ENCODE measurements at regions not wholly inside any gene's neighbourhood (a gene's known extent, or its start where the extent isn't known, plus 50 kb on each side); places are given as distances from the start of the nearest gene placed in this dataset.
"Not testable (repeated sequence)": the region's sequence is repeated elsewhere in the genome, so short reads cannot be mapped to it uniquely, and the experiment has no call there.

DNA sequence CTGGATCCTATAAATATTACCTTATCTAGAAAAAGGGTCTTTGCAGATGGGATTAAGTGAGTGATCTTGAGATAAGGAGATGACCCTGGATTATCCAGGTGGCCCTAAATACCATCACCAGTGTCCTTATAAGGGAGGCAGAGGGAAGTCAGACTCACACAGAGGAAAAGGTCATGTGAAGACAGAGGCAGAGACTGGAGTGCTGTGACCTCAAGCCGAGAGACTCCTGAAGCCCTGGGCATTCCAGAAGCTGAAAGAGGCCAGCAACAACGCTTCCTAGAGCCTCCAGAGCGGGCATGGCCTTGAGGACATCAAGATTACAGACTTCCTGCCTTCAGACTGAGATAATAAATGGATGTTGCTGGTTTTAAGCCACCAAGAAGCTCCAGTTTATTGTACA, 118.8 kb downstream of the ATPSCKMT start:
- no peak for DNase-seq (ENCODE audit: low spot score)
- no peak for FAIRE-seq

DNA sequence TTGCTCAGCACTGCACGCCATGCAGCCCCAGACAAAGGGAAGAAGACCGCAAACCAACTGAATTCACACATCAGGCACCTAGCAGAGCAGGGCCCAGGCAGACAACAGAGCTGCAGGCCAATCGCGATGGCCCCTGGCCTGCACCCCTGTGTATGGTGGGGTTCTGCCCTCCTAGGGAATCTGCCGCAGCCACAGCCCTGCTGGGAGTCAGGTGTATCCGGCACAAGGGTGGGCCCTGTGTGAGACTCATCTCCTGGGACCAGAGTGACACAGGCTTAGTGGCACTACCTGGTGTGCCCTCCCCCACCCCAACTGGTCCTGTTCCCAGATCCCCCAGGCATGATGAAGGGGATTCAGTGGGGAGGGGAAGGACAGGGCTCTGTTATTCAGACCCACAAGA, 122.8 kb downstream of the ATPSCKMT start:
- FAIRE-seq (no peak), DNase-seq (ENCODE audit: low spot score) (no peak)

DNA sequence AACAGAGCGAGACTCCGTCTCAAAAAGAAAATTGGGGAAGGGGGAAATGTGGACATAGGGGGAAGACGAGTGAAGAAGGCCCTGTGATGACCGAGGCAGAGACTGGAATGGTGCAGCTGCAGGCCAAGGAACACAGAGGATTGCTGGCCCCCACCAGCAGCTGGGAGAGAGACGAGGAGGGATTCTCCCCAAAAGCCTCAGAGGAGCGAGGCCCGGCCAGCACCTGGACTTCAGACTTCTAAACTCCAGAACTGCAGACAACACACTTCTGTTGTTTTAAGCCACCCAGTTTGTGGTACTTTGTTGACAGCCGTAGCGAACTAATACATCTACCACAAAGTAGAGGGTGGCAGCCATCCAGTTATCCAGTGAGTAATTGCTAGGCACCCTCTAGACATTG, 124.6 kb downstream of the ATPSCKMT start:
- no peak for DNase-seq (ENCODE audit: low spot score)
- FAIRE-seq: no peak

DNA sequence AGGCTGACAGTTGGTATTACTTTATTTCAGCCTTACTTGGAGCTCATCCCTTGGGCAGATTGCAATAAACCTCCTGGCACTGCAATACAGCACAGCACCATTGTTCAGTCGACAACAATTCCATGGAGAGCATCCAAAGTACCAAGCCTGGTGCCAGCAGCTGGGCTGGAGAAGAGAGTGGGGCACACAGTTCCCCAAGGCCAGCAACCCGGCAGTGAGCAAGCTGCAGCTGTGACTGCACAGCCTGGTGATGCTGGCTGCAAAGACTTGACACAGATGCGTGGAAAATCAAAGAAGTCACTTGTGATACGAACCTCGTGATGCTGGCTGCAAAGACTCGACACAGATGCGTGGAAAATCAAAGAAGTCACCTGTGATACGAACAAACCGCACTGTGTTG, 125.4 kb downstream of the ATPSCKMT start:
- no peak for FAIRE-seq
- DNase-seq (ENCODE audit: low spot score): no peak

DNA sequence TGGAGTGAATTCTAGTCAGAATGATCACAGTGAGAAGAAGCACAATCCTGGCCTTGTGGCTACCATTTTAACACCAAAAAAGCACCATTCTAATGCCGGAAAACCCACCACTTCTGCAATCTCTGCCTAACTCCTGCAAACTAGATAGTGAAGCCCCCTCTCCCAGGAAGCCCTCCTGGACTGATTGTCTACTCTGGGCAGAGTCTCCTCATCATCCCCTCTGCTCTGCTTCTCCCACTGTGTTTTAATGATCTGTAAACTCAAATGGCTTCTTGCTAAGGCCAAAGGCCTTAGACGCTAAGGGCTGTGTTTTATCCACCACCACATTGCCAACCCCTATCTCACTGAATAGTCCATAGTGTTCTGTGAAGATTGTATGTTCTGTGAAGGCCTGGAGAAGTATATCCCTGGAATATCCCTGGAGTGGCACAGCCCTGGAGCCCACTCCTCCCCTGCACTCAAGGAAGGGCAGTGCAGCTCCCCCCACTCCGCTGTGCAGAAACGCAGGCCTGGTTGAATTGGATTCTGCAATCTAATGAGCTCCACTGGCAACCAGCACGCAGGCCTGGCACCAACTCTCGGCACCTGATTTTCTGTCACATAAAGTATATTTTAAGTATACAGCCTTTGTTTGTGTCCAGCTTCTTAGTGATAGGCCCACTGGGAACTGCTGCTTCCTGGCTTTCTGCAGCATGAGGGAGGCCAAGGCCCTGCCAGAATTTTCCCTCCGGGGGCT, 126.3 kb downstream of the ATPSCKMT start:
- FAIRE-seq: no peak
- DNase-seq (ENCODE audit: low spot score): no peak

DNA sequence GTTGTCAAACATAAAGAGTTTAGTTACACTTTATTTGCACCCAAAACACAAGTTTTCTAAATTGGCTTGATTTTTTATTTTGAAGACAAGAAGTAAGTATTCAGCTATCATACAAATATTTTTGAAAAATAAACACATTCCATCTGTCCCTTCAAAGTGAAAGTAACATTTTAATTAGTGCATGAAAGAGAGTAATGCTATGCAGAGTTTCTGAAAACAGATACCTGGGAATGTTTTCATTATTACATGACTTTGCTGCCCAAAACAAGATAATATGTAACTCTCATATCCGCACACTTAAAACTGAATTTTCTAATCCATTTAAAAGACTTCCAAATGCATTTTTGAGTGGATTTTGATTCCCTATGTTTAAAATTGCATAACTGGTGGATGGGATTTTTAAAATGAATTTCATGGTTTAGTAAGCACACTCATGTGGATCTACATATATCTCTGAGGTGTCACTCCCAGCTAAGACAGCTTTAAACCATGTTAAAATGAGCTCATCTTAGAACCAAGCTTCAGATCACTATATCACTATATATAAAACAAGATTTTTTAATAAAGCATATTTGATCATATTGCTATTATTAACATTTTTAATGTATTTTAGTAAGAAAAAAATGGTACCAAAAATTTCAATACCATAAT, 127.5 kb downstream of the ATPSCKMT start:
- FAIRE-seq (peak; percentile 70), DNase-seq (ENCODE audit: low spot score) (no peak)

DNA sequence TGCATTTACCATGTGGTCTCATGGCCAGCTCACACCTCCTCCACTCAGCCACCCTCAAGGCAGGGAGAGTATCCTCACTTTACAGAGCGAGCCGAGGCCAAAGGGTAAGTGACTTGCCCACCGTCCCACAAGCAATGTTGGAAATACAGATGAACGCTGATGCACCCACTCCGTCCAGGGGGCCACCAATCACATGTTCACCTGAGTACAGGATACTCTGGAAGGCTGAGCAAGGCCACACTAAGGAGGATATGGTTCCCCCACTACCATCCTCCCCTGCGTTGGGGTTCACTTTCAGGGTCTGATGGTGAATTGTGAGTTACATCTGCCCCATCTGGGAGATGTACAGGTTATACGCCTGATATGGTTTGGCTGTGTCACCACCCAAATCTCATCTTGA, 128.8 kb downstream of the ATPSCKMT start:
- FAIRE-seq: no peak
- DNase-seq (ENCODE audit: low spot score): no peak

DNA sequence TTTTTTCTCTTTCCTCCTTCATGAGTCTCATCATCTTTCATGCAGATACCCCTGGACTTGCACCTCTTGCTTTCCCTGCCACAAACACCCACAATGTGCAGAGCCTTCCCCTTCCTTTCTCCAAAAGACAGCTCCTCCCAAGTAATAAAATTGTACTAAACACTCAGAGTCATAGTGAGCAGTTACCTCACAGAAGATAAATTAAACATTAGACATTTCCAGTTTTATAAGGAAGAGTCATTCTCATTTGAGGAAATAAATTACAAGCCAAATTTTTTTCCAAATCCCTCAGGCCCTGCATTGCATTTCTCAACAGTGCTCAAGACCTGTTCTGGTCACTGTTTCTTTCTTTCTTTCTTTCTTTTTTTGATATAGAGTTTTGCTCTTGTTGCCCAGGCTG, 131.5 kb downstream of the ATPSCKMT start:
- no peak for DNase-seq (ENCODE audit: low spot score)
- no peak for FAIRE-seq

DNA sequence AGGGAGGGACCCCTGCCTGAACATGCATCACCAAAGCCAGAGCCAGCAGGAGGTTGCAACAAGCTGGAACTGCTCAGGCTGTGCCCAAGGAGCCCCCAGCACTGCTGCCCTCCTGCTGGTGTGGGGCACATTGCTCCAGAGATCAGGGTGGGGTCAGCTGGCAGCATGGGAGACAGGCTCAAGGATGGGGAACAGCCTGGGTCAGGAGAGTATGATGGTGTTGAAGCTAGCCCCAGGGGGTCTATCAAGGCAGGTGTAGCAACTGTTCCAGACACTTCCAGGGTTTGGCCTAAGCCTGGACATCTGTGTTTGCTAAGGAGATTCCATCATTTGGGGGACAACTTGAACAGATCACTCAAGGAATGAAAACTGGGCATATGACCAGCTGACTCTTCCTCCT, 133.1 kb downstream of the ATPSCKMT start:
- FAIRE-seq: no peak
- DNase-seq (ENCODE audit: low spot score): no peak

DNA sequence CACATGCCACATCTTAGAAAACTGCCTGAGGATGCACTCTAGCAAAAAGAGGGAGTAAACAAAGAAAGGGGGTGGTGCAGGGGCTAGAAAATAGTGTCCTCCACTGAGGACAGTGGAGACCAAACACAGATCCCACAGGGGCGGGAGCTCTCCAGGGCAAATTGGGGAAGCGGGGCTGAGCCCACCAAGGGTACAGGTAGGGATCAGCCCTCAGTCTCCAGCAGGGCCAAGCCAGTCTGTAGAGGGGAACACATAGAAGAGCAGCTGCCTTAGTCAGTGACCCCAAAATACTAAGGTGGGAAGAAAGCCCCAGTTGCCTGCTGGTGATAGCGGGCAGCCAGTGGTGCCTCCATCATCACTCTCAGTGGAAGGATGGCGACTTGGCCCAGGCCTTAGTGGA, 134.0 kb downstream of the ATPSCKMT start:
- DNase-seq (ENCODE audit: low spot score) (no peak), FAIRE-seq (no peak)

DNA sequence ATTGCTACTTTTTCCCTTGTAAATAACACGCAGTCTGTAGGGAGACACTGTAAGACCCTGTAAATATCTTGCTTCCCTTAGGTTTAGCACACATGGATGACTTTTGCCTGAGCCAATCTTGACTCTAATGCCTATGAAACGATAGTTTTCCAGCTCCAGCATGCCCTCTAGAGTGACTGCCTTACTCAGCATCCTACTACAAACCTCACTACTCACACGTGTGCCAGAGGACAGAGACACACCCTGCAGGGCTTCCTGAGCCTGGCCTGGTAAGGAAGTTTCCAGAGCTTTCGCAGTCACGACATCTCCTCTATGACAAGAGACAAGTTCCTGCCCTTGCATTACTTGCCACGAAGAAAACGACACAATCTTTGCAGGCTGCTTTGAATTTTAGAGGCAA, 138.1 kb downstream of the ATPSCKMT start:
- DNase-seq (ENCODE audit: low spot score): peak; percentile 74

DNA sequence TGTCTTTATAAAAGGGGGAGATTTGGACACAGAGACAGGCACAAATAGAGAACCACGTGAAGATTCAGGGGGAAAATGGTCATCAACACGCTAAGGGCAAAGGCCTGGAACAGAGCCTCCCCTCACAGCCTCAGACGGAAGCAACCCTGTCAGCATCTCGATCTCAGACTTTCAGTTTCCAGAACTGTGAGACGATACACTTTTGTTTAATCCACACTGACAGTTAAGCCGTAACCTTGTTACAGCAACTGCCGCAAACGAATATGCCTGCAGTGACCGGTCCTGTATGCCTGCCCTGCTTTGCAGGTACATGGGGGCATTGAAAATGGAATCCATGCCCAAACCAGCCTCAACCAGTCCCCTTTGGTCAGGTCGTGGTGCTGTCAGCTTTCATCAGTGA, 139.5 kb downstream of the ATPSCKMT start:
- FAIRE-seq: no peak

More for the DNA sequence above, 138.1 kb downstream of the ATPSCKMT start:
- peak; percentile 25 for FAIRE-seq

DNA sequence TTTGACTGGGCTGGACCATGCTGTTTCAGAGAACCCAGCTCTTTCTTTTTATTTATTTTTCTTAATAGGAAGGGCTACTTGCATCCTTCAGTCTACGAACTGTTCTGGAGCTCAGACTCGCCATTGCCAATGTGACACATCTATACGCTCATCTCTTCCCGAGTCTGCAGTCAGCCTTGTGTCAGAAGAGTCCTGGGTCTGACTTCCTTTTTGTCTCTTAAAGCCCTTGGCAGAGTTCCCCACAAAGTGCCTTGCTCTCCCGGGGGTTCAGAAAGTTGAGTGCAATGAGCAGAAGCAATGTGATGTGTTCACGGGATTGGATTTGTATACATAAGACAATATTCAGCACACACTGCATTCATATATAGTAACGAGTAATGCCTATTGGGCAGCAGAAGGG, 140.4 kb downstream of the ATPSCKMT start:
- DNase-seq (ENCODE audit: low spot score) (no peak), FAIRE-seq (no peak)

More for the DNA sequence above, 139.5 kb downstream of the ATPSCKMT start:
- DNase-seq (ENCODE audit: low spot score): no peak

DNA sequence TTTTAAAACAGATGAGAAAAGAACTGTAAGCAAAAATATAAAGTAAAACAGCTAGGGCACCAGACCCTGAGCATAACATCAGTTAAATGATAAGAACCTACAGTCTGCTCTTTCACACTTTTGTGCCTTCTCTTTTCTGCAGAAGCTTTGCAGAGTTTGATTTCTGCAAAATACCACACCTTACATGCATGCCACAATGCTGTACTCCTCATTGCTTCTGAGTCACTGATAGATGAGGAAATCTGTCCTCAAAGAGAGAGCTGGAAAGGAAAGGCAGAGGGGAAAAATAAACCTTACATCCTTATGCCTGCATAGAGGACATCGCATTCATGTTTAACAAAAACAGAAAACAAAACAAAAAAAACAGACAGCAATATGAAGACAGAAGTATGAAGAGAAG, 142.9 kb downstream of the ATPSCKMT start:
- FAIRE-seq: no peak
- no peak for DNase-seq (ENCODE audit: low spot score)

DNA sequence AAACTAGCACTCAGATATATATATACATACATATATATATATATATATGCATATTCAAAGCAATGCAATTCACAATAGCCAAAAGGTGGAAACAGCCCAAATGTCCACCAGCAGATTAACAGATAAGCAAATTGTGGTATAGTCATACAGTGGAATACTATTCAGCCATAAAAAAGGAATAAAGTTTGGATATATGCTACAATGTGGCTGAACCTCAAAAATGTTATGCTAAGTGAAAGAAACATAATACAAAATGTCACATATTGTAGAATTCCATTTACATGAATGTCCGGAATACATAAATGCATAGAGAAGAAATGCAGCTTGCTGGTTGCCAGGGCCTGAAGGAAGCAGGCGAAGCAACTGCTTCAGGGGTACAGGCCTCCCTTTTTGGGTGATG, 143.4 kb downstream of the ATPSCKMT start:
- FAIRE-seq (no peak), DNase-seq (ENCODE audit: low spot score) (no peak)

DNA sequence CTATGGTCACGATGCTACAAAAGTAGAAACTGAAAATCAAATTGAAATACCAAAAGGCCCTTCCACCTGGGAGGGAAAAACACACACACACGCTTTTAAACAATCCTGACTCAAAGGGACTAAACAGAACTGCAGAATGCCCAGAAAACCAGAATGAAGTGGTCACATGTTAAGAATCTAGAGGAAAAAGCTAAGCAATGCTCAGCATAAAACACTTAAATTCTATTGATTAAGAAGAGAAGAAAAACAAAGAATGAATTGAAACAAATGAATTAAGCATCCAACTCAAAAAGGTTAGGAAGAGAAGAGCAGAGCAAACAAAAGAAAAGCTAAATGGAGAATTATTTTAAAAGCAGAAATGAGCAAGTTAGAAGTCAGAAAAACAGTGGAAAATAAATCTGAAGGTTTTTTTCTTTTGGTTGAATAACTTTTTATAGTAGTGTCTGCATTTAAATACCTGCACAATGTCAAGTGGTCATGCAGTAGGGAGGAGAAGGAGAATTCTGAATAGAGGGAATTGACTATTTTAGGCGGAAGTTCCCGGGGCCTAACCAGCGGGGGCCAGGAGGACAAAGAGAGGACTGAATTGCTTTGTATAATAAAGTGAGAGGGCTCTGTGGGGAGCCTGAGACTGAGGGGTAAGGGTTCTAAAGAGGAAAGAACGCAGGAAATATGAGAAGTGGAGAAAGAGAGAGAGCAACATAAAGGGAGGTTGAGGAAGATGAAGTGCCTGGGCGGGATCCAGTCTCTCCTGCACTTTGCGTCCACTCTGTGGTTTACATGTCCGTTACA, 146.8 kb downstream of the ATPSCKMT start:
- FAIRE-seq (no peak), DNase-seq (ENCODE audit: low spot score) (no peak)

DNA sequence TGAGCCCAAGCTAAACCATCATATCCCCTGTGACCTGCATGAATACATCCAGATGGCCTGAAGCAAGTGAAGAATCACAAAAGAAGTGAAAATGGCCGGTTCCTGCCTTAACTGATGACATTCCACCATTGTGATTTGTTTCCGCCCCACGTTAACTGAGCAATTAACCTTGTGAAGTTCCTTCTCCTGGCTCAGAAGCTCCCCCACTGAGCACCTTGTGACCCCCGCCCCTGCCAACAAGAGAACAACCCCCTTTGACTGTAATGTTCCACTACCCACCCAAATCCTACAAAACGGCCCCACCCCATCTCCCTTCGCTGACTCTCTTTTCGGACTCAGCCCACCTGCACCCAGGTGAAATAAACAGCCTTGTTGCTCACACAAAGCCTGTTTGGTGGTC, 147.5 kb downstream of the ATPSCKMT start:
- not testable (repeated sequence) for FAIRE-seq; DNase-seq (ENCODE audit: low spot score)

DNA sequence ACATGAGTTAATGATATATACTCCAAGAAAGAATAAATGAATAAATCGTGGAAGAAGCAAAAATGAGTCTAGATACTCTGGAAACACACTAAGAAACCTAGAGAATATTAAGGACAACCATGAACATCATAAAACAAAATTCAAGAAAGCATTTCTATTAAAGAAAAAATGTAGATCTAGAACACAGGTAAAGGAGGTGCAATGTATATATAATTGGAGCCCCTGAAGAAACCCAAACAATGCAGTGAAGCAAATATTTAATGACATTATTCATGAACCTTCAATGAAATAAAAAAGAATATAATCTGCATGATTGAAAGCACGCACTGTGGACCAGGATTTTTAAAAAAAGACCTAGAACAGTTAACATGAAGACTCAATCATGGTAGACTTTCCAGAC, 150.1 kb downstream of the ATPSCKMT start:
- no peak for FAIRE-seq
- DNase-seq (ENCODE audit: low spot score): no peak

DNA sequence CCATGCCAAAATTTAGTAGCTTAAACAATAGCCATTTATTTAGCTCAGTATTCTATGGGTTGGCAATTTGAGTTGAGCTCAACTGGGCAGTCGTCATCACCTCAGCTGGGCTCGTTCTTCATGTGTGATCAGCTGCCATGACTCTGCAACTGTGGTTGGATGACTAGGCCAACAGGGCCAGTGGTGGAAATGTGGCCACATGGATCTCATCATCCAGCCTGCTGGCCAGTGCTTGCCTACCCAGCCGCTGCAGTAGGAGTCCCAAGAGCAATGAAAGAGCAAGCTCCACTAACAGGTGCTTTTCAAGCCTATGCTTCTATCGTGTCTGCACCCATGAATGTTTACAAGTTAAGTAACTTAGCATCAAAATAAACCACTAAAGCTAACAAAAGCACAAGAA, 158.0 kb downstream of the ATPSCKMT start:
- FAIRE-seq (no peak), DNase-seq (ENCODE audit: low spot score) (no peak)

DNA sequence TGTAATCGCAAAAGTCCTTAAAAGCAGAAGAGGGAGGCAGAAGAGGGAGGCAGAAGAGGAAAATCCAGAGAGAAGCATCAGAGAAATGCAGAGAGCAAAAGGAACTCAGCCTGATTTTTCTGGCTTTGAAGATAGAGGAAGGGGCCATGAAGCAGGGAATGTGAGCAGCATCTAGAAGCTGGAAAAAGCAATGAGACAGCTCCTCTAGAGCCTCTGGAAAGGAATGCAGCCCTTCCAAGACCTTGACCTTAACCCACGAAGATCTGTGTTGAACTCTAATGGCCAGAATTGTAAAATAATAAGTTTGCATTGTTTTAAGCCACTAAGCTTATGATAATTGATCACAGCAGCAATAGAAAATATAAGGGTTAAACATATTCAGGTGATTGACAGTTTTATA, 159.6 kb downstream of the ATPSCKMT start:
- DNase-seq (ENCODE audit: low spot score) (no peak), FAIRE-seq (no peak)

DNA sequence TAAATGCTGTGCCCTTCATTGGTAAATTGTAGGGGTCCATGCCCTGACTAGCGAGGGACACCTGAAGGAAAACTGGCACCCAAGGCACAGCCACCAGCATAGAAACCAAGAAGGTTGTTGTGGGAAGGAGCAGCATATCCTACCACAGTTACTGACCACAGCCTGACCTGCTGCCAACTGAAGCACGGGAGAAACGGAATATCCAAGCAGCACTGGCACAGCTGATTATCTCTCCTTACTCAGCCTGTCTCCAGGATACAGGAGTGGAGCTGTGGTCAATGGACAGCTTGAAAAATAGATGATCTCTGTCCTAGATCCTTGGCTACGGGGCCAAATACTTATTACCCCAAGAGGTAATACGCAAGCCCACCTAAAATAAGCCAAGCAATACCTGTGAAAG, 164.5 kb downstream of the ATPSCKMT start:
- no peak for DNase-seq (ENCODE audit: low spot score)
- no peak for FAIRE-seq

DNA sequence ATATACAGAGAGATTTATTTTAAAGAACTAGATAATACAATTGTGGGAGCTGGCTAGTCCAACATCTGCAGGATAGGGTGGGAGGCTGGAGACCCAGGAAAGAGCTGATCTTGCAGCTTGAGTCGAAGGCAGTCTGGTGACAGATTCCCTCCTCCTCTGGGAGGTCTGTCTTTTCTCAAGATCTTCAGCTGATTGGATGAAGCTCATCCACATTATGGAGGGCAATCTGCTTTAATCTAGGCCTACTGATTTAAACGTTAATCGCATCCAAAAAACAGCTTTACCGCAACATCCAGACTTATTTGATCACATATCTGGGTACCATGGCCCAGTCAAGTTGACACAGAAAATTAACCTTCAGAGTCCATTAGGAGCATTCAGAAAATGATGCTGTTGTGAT, 168.1 kb downstream of the ATPSCKMT start:
- no peak for DNase-seq (ENCODE audit: low spot score)
- no peak for FAIRE-seq
